ENCODE measurements at regions not wholly inside any gene's neighbourhood (a gene's known extent, or its start where the extent isn't known, plus 50 kb on each side); places are given as distances from the start of the nearest gene placed in this dataset.

- Histone ChIP-seq H3K27me3 (no peaks in the 10 kb centered on the region), H3K9me3 (no peaks in the 10 kb centered on the region), H3K4me3 (no peak overlapping the region), H3K36me3 (no peaks in the 10 kb centered on the region), H3K27ac (no peak overlapping the region), H3K4me1 (no peaks in the 10 kb centered on the region)
- no peak for DNase-seq
- TF ChIP-seq POLR2A (IDR thresholded peaks at IDR 0.05), result no peak
- no peak for TF ChIP-seq CTCF (IDR thresholded peaks at IDR 0.05)
Observed at GRCh38 chr2:180520921-180521581, 459.4 kb upstream of the UBE2E3 start.

DNA sequence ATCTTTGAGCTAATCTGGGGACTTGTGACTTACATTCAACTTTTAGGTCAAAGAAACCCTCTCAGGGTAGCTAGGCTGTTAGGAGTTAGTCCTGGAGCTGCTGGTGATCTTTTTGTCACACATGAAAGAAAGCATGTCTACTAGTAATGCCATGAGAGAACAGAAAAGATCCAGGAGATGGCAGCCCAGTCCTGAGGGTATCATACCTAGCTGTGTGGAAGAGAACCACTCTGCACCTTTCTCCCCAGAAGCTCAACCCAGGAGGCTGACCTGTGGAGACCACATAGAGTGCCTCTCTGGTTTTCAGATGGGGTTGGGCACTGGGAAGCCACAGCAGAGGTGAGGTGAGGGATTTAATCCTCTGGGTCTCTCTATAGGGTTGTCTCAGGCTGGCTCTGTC, 460.2 kb upstream of the UBE2E3 start:
- no peaks in the 10 kb centered on the region for H3K4me1 ChIP-seq
- H3K9me3 ChIP-seq, result no peaks in the 10 kb centered on the region
- no peak for DNase-seq
- H3K4me3 ChIP-seq, result no peak overlapping the region
- H3K36me3 ChIP-seq, result no peaks in the 10 kb centered on the region
- no peak overlapping the region for H3K27ac ChIP-seq
- TF ChIP-seq POLR2A (IDR thresholded peaks at IDR 0.05), result no peak
- no peak for TF ChIP-seq CTCF (IDR thresholded peaks at IDR 0.05)
- H3K27me3 ChIP-seq, result no peaks in the 10 kb centered on the region

- Histone ChIP-seq H3K9me3 (no peaks in the 10 kb centered on the region), H3K4me1 (no peaks in the 10 kb centered on the region), H3K36me3 (no peaks in the 10 kb centered on the region), H3K4me3 (no peak overlapping the region), H3K27me3 (no peaks in the 10 kb centered on the region), H3K27ac (no peak overlapping the region)
- no peak for TF ChIP-seq CTCF (IDR thresholded peaks at IDR 0.05)
- TF ChIP-seq POLR2A (IDR thresholded peaks at IDR 0.05), result no peak
- DNase-seq, result no peak
Observed at GRCh38 chr2:180519276-180519675, 461.1 kb upstream of the UBE2E3 start.

GRCh38 chr2:180516232-180516631, 464.2 kb upstream of the UBE2E3 start:
- TF ChIP-seq POLR2A (IDR thresholded peaks at IDR 0.05) (no peak), CTCF (IDR thresholded peaks at IDR 0.05) (no peak)
- Histone ChIP-seq H3K36me3 (no peaks in the 10 kb centered on the region), H3K27ac (no peak overlapping the region), H3K9me3 (no peaks in the 10 kb centered on the region), H3K4me1 (no peaks in the 10 kb centered on the region), H3K27me3 (no peaks in the 10 kb centered on the region), H3K4me3 (no peak overlapping the region)
- no peak for DNase-seq

DNA sequence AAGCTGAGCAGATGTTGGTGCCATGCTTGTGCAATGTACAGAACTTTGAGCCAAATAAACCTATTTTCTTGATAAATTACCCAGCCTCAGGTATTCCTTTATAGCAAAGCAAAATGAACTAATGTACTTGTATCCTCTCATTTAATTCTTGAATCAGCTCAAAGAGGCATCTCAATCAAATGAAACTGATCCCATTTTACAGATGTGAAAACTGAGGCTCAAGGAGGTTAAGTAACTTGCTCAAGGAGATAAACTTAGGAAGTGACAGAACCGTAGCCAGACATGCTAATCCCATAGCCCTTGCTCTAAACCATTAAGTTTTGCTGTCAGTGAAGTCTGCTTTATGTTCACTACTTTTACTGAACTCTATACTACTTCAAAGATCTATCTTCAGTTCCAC, 467.0 kb upstream of the UBE2E3 start:
- DNase-seq, result no peak
- Histone ChIP-seq H3K27me3 (no peaks in the 10 kb centered on the region), H3K9me3 (no peaks in the 10 kb centered on the region), H3K4me3 (no peak overlapping the region), H3K4me1 (no peaks in the 10 kb centered on the region), H3K36me3 (no peaks in the 10 kb centered on the region), H3K27ac (no peak overlapping the region)
- TF ChIP-seq POLR2A (IDR thresholded peaks at IDR 0.05) (no peak), CTCF (IDR thresholded peaks at IDR 0.05) (no peak)

DNA sequence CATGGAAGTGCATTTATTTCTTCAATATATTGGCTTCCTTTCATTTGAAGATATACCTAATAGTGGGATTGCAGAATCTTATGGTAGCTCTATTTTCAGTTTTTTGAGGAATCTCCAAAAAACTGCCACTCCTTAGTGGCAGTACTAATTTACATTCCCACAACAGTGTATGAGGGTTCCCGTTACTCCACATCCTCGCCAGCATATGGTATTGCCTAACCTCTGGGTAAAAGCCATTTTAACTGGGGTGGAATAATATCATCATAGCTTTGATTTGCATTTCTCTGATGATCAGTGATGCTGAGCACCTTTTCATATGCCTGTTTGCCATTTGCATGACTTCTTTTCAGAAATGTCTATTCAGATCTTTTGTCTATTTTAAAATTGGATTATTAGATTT, 471.9 kb upstream of the UBE2E3 start:
- Histone ChIP-seq H3K9me3 (no peaks in the 10 kb centered on the region), H3K36me3 (no peaks in the 10 kb centered on the region), H3K4me1 (no peaks in the 10 kb centered on the region), H3K27ac (no peak overlapping the region), H3K4me3 (no peak overlapping the region), H3K27me3 (no peaks in the 10 kb centered on the region)
- TF ChIP-seq CTCF (IDR thresholded peaks at IDR 0.05), result no peak
- TF ChIP-seq POLR2A (IDR thresholded peaks at IDR 0.05), result no peak
- DNase-seq, result no peak

Measured in Peyer's patch (tissue), 4 donors.